DND-41 (cell line): ENCODE measurements at regions not wholly inside any gene's neighbourhood (a gene's known extent, or its start where the extent isn't known, plus 50 kb on each side); places are given as distances from the start of the nearest gene placed in this dataset.

ENCODE experiments used
- EZH2 ChIP-seq: IDR thresholded peaks from 3 replicates; pipeline ENCODE4 v1.6.1; 2012; ENCODE audit warnings: borderline replicate concordance, low read depth, mild to moderate bottlenecking, moderate library complexity, low read length, inconsistent platforms; ENCODE audit not compliant: severe bottlenecking
- TF ChIP-seq, protein P1 (sequence below): IDR thresholded peaks from 2 replicates; pipeline ENCODE4 v1.5.1; 2012; ENCODE audit warnings: borderline replicate concordance, low read length, moderate library complexity, mild to moderate bottlenecking; ENCODE audit not compliant: poor library complexity, severe bottlenecking; ENCODE audit errors: extremely low read depth

DNA sequence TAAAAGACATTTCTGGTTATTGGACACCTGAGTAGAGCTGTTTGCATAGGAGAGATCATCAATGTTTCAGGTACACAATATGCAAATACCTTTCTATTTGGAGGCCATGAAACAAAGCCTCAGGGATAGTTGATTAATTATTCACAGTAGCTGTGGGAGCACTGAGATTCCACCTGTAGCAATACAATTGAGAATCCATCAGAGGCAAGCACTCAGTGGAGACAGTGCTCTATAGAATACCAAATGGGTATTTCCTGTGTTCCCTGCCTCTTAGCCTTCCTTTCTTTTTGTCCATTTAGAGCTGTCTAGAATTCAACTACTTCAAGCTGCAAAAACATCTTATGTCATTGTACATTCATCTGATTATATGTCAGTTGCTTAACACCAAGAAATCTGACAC lies 1754.0 kb upstream of the ACO1 start:
- TF ChIP-seq, protein P1, sequence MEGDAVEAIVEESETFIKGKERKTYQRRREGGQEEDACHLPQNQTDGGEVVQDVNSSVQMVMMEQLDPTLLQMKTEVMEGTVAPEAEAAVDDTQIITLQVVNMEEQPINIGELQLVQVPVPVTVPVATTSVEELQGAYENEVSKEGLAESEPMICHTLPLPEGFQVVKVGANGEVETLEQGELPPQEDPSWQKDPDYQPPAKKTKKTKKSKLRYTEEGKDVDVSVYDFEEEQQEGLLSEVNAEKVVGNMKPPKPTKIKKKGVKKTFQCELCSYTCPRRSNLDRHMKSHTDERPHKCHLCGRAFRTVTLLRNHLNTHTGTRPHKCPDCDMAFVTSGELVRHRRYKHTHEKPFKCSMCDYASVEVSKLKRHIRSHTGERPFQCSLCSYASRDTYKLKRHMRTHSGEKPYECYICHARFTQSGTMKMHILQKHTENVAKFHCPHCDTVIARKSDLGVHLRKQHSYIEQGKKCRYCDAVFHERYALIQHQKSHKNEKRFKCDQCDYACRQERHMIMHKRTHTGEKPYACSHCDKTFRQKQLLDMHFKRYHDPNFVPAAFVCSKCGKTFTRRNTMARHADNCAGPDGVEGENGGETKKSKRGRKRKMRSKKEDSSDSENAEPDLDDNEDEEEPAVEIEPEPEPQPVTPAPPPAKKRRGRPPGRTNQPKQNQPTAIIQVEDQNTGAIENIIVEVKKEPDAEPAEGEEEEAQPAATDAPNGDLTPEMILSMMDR, result no peak
- TF ChIP-seq EZH2, result no peak
